ENCODE measurements at regions not wholly inside any gene's neighbourhood (a gene's known extent, or its start where the extent isn't known, plus 50 kb on each side); places are given as distances from the start of the nearest gene placed in this dataset.

- ATAC-seq, result no peak
- Histone ChIP-seq H2AFZ (ENCODE audit: control insufficient read depth, low read depth, low read length) (no peak overlapping the region), H3K27me3 (replicated peaks in 1 of 2; ENCODE audit: control insufficient read depth in 2 of 2, insufficient read depth in 2 of 2, low read length in 1 of 2) (no peaks in the 10 kb centered on the region), H3K36me3 (ENCODE audit: control insufficient read depth in 2 of 2, insufficient read depth in 2 of 2, low read length in 1 of 2) (no peaks in the 10 kb centered on the region), H4K20me1 (ENCODE audit: control insufficient read depth, insufficient read depth) (no peaks in the 10 kb centered on the region), H3K4me2 (ENCODE audit: control insufficient read depth, insufficient read depth) (no peak overlapping the region), H3K27ac (ENCODE audit: control insufficient read depth, insufficient read depth) (no peak overlapping the region), H3K4me1 (ENCODE audit: control insufficient read depth, insufficient read depth, low read length) (no peaks in the 10 kb centered on the region), H3K9me3 (replicated peaks; ENCODE audit: control insufficient read depth, insufficient read depth, low read length) (no peaks in the 10 kb centered on the region; the same call in 2 of the 3 replicates), H3K9ac (ENCODE audit: control insufficient read depth, insufficient read depth, low read length) (no peak overlapping the region), H3K79me2 (ENCODE audit: control insufficient read depth, insufficient read depth, low read length) (no peaks in the 10 kb centered on the region), H3K4me3 (no peak overlapping the region)
- in situ Hi-C loops (cut with MboI), result loop anchor here (25.0 kb wide), 1 partner anchor 1052 kb away; no protein-coding TSS in a partner anchor
- no peak for FAIRE-seq
- no TSS peak for BruUV-seq (replicated peaks)
- ChIA-PET CTCF (interaction anchor here (1.7 kb wide), 1 partner anchor 10 kb away, joined by 6 read pairs; no protein-coding TSS in a partner anchor), POLR2A (no interaction called here), RAD21 (ENCODE audit: unreplicated experiment) (no interaction called here), SMC1A (ENCODE audit: uncharacterized antibody, unreplicated experiment) (interaction anchor here (1.1 kb wide), 1 partner anchor 10 kb away, joined by 6 read pairs; no protein-coding TSS in a partner anchor)
- TF ChIP-seq ZNF592 (IDR thresholded peaks at IDR 0.05) (no peak), ASH2L (IDR thresholded peaks at IDR 0.05; ENCODE audit: borderline replicate concordance, low read depth) (no peak)
- no peak for DNase-seq (ENCODE audit: low read depth, low spot score)
- intact Hi-C loops (cut with micrococcal nuclease; ENCODE audit: unreplicated experiment), result no loop called here
Observed at GRCh38 chr12:92639017-92639416, 63.8 kb upstream of the PLEKHG7 start.

GRCh38 chr12:92634730-92635129 lies 68.1 kb upstream of the PLEKHG7 start:
- no peaks in the 10 kb centered on the region for H3K4me1 ChIP-seq (ENCODE audit: control insufficient read depth, insufficient read depth, low read length)
- BruUV-seq (replicated peaks), result no TSS peak
- H2AFZ ChIP-seq (ENCODE audit: control insufficient read depth, low read depth, low read length), result no peak overlapping the region
- CTCF ChIA-PET, result interaction anchor here (0.6 to 3.0 kb wide), 4 partner anchors 9 to 1253 kb away, joined by 3 to 9 read pairs (median 3); no protein-coding TSS in a partner anchor
- in situ Hi-C loops (cut with MboI) (loop anchor here (25.0 kb wide), 1 partner anchor 1047 kb away; no protein-coding TSS in a partner anchor), intact Hi-C loops (cut with micrococcal nuclease; ENCODE audit: unreplicated experiment) (no loop called here)
- no peak overlapping the region for H3K4me3 ChIP-seq
- SMC1A ChIA-PET (ENCODE audit: uncharacterized antibody, unreplicated experiment), result interaction anchor here (0.8 to 1.1 kb wide), 2 partner anchors 14 to 65 kb away, joined by 3 read pairs; no protein-coding TSS in a partner anchor
- RAD21 ChIA-PET (ENCODE audit: unreplicated experiment), result no interaction called here
- H3K4me2 ChIP-seq (ENCODE audit: control insufficient read depth, insufficient read depth), result no peak overlapping the region
- no peak for FAIRE-seq
- H3K36me3 ChIP-seq (ENCODE audit: control insufficient read depth in 2 of 2, insufficient read depth in 2 of 2, low read length in 1 of 2), result no peaks in the 10 kb centered on the region
- H4K20me1 ChIP-seq (ENCODE audit: control insufficient read depth, insufficient read depth), result no peaks in the 10 kb centered on the region
- no peaks in the 10 kb centered on the region for H3K79me2 ChIP-seq (ENCODE audit: control insufficient read depth, insufficient read depth, low read length)
- TF ChIP-seq ZNF687 (IDR thresholded peaks at IDR 0.05) (no peak), SMAD5 (IDR thresholded peaks at IDR 0.05; ENCODE audit: low read depth) (no peak), ZNF24 (IDR thresholded peaks at IDR 0.05) (no peak), MLLT1 (IDR thresholded peaks at IDR 0.05) (no peak), RB1 (IDR thresholded peaks at IDR 0.05; ENCODE audit: borderline replicate concordance) (no peak), SREBF1 (IDR thresholded peaks at IDR 0.05; ENCODE audit: low read length) (no peak), SMARCA5 (IDR thresholded peaks at IDR 0.05) (no peak)
- no peak overlapping the region for H3K27ac ChIP-seq (ENCODE audit: control insufficient read depth, insufficient read depth)
- no peaks in the 10 kb centered on the region for H3K27me3 ChIP-seq (replicated peaks in 1 of 2; ENCODE audit: control insufficient read depth in 2 of 2, insufficient read depth in 2 of 2, low read length in 1 of 2)
- POLR2A ChIA-PET, result no interaction called here
- WGBS (ENCODE audit: insufficient coverage, insufficient replicate concordance, low lambda C conversion rate, missing lambda C conversion rate), result 98% methylated on average over 2 of the region's 2 CpGs
- DNase-seq (ENCODE audit: low read depth, low spot score), result no peak
- ATAC-seq, result no peak
- no peak overlapping the region for H3K9ac ChIP-seq (ENCODE audit: control insufficient read depth, insufficient read depth, low read length)
- H3K9me3 ChIP-seq (replicated peaks; ENCODE audit: control insufficient read depth, insufficient read depth, low read length), result no peaks in the 10 kb centered on the region

Data from GM12878 (cell line).